ENCODE measurements at regions not wholly inside any gene's neighbourhood (a gene's known extent, or its start where the extent isn't known, plus 50 kb on each side); places are given as distances from the start of the nearest gene placed in this dataset.

GRCh38 chr14:89088530-89088929, 264.1 kb downstream of the TTC8 start:
- TF ChIP-seq CTCF (IDR thresholded peaks at IDR 0.05): no peak
- no peak for TF ChIP-seq EZH2 (IDR thresholded peaks at IDR 0.05; ENCODE audit: borderline replicate concordance, insufficient read depth, low read depth, low read length, poor library complexity, severe bottlenecking)

All from B cell (primary cell).